Stimulated activated CD4-positive, alpha-beta T cell treated with anti-CD3 and anti-CD28 coated beads, Interleukin-2, amount 100 ng/mL, for 48 hours (primary cell): ENCODE measurements at regions not wholly inside any gene's neighbourhood (a gene's known extent, or its start where the extent isn't known, plus 50 kb on each side); places are given as distances from the start of the nearest gene placed in this dataset.

ENCODE experiments used
- DNase-seq, 2 donors: peaks; one replicate each; pipeline ENCODE4 v3.0.0-alpha.2; 2020

- no peak for DNase-seq
Observed at GRCh38 chr1:38244218-38244845, 197.7 kb upstream of the POU3F1 start.

DNA sequence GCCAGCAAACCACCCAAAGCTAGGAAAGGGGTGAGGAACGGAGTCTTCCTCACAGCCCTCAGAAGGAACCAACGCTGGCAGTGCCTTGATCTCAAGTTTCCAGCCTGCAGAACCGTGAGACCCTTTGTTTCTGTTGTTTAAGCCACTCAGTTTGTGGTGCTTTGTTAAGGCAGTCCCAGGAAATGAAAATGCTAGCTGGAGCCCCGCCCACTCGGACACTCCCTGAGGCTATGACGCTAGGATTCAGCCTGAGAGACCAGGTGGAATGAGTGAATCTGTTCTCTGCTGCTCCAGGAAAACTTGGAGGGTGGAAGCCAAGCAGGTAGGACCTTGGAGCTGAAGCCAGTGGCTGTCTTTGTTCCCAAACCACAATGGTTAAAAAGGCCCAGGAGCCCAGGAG, 196.5 kb upstream of the POU3F1 start:
- no peak for DNase-seq

DNA sequence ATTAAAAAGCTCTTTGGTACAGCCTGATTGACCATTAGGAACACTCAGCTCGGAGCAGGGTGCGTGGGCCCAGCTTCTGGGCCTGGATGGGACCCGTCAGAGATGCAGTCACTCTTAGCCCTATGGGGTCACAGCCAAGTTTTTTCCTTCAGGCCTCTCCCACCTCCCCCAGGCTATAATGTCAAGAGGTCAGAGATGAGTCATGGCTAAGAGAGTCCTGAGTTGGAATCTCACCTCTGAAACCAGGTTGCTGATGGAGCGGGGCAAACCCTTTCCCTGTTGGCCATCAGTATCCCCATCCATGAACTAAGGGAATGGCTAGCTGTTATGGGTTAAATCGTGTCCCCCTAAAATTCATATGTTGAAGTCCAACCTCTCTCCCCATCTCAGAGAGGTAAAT, 195.9 kb upstream of the POU3F1 start:
- DNase-seq: no peak

DNA sequence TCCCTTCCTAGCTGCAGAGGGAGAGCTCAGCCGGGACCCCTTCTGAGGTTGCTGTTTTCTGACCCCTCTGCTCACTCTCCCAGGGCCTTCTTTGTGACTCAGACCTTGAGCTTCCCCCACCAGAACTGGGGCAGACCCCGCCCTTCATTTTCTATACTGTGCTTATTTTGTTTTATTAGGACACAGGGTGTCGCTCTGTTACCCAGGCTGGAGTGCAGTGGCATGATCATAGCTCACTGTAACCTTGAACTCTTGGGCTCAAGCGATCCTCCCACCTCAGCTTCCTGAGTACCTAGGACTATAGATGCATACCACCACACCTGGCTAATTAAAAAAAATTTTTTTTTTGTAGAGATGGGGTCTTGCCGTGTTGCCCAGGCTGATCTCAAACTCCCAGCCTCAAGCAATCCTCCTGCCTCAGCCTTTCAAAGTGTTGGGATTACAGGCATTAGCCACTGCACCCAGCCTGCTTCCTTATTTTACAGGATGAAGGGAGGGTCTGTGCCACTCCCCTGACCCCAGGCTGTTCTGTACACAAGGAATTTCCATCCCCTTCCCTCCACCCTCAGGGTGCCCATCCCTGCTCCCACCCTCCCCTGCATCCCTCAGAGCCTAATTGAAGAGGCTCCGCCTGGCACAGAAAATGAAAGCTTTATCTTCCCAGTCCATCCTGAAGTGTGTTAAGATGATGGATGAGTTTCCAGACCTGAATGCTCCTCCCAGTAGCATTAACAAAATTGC, 195.2 kb upstream of the POU3F1 start:
- no peak for DNase-seq

GRCh38 chr1:38240618-38241017, 194.0 kb upstream of the POU3F1 start:
- DNase-seq: no peak

DNA sequence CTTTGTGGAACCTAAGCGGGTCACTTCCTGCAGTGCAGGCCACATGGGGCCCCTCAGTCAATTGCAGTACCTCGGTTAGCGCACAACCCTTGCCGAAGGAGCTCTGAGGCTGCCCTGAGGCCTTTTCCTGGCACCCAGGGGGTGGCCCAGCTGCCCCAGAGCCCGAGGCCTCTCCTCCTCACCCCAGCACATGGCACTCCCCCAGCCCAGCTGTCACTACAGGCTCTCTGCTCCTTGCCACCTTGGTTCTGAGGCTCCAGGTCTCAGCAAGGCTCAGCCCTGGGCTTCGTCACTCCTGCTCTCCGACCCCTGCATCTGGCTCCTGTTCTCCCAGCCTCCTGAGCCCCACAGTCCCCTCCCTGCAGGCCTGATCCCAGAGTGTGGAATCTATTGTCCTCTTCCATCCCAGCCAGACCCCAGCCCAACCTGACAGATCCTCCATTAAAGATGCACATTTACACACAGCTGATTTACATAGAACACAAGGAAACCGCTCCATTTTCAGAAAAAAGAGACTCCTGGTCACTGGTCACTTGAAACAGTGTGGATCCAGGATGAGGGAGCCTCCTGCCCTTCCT, 192.8 kb upstream of the POU3F1 start:
- no peak for DNase-seq

DNA sequence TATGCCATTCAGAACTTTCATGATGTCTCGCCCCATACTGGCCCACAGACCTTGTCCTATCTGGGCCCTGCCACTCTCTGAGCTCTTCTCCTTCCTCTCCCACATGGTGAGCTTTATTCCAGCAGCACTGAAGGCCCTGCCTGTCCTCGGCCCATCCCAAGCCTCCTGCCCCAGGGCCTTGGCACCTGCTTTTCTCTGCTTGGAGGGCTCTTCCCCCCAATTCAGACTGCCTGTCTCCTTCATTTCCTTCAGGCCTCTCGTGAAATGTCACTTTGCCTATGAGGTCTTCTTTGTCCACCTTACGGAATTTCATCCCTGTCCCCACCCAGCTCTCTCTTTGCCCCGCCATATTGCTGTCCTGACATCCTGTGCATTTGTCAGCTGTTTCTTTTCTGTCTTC, 191.7 kb upstream of the POU3F1 start:
- DNase-seq: no peak

GRCh38 chr1:38235705-38236104, 189.1 kb upstream of the POU3F1 start:
- no peak for DNase-seq

DNA sequence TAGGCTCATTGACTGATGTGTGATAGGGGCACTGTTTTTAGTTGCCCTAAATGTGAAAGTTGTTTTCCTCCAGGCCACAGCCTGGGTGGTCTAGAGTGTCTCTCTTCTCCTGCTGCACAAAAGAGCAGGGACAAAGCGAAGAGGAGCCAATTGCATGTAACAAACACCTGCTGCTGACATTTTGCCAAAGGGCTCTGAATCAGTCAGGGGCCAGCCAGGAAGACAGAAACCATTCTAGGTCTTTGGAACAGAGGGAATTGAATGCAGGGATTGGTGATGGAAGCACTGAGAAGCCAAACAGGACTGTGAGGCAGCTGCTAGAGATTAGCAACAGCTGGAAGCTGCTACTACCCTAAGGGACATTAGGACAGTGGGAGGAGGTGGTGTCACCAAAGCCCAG, 185.3 kb upstream of the POU3F1 start:
- no peak for DNase-seq

DNA sequence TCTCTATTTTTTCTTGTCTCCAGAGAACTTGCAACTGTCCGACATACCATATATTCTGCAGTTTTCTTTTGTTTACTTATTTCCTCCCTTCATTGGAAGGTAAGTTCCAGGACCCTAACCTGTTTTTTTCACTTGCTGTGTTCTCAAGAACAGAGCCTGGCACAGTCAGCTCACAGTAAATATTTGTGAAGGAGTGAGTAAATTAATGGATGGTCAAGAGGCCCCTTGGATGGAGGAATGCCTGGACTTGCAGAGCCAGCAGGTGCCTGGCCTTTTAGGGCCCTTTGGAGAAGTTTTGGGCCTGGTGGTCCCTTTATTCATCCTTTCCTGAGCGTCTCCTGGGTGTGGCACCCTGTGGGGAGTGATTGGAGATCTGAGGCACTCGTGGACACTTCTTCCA, 182.1 kb upstream of the POU3F1 start:
- DNase-seq: no peak

DNA sequence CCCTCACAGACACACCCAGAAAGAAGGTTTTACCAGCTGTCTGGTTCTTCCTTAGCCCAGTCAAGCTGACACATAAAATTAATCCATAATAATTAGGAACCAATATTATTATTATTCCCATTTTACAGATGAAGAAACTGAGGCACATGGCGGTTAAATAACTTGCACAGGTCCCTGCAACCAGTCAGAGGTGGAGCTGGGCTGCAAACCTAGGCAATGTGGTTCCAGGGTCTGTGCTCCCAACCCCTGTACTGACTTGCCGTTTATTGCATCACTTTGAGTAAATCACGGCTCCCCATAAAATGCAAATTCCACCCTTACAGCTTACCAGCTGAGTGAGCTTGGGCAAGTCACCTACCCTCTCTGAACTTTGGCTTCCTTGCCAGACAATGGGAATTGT, 179.2 kb upstream of the POU3F1 start:
- no peak for DNase-seq

DNA sequence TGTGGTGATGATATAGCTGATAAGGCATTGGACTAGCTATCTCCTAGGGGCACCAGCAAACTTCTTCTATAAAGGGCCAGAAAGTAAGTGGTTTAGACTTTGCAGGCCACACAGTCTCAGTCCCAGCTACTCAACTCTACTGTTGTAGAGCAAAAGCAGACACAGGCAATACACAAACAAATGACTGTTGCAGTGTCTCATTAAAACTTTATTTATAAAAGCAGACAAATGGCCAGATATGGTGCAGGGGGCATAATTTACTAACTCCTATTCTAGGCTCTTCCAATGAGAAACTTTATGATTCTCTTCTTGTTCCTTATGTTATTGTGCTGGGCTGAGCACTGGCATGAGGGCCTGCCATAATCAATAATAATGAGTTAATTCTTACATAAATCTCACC, 176.8 kb upstream of the POU3F1 start:
- DNase-seq: no peak

DNA sequence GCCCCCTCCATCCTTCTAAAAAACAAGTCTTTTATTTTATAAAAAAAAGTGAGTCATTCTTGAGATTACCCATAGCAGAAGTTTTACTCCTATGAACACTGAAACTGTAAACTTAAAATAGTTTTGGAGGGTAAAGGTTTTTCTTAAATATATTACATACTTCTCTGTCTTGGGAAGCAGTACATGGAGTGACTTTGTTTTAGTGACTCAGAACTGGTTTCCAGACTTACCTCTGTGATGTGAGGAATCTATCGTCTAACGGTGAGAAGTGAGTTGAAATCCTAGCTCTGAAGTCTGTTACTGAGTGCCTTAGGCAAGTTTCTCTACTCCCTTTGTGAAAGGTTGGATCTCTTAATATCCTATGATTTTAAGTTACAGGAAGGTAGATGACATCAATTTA, 176.3 kb upstream of the POU3F1 start:
- no peak for DNase-seq

DNA sequence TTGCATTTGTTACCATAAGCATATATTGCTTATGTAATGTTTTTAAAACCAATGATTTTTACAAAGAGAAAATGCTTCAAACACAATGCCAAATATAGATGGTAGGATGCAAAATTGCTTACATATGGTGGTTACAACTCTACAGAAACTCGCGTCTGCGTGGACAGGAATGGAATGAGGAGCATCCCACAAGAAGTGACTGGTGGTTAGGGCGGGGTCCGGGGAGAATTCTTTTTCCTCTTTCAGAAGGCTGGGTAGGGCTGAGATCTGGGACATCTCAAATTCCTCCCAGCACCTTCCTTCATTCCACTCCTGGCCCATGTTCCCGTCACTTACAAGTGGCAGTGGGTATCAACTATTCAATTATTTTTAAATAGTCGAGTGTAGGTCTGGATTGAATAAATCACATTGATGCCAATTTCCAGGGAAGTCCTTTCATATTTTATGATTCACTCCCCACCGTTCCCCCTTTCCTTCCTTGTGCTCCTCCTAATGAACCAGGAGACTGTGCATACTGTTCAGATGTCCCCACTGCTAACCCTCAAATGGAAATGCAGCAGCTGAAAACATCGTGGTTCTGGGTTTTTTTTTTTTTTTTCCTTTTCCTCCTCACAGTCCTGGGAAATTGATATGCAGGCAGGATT, 174.5 kb upstream of the POU3F1 start:
- DNase-seq: no peak

DNA sequence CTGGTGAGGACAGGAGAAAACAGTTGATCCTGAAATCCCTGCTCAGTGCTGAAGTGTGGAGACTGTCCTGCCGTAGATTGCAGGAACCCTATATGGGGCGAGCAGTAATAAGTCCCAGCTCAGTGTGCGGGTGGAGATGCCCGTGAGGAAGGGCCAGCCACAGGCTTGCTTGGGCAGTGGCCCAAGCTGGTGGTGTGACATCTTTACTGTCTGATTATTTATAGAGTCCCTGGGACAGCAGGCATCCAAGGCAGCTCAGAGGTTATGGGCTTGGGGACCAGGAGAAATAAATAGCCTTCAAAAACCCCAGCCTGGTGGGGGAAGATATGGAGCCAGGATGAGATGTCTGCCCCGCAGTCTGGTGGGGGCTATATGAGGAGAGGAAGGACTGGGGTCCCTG, 170.7 kb upstream of the POU3F1 start:
- DNase-seq: no peak

DNA sequence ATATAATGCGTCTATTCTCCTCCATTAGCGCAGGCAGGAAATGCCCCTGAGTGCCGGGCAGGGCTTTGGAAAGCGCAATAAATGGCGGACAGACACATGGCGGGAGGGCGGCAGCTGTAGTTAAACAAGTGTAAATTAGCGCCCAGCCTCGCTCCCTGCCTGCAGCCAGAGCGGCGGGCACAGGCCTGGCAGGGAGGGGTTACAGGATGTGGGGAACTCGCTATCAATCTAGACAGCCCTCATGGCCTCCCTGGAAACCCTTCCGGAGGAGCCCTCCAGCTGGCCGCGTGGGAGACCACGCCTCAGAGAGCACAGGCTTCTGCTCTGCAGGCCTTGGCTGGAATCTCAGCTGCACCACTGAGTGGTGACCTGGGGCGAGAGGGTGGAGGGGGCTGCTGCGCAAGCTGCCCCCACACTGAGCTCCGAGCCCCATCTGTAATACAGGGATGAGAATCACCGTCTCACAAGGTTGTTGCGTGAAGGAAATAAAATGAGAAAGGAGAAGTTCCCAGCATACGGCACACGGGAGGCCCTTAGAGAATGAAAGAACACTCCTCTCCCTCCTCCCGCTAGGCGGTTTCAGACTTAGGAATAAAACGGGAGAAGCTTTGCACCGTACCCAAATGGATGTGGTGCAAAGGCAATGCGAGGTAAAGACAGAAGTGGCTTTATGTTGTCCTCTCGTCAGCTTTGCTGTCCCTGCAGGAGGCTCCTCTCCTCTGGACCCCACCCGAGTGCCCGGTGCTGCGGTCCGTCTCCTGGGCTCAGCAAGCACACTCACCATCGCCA, 167.2 kb upstream of the POU3F1 start:
- no peak for DNase-seq

- no peak for DNase-seq
Observed at GRCh38 chr1:38210895-38211177, 164.2 kb upstream of the POU3F1 start.

- no peak for DNase-seq
Observed at GRCh38 chr1:38210021-38210894, 163.7 kb upstream of the POU3F1 start.

- DNase-seq: no peak
Observed at GRCh38 chr1:38208716-38209632, 162.4 kb upstream of the POU3F1 start.

GRCh38 chr1:38207906-38208305, 161.3 kb upstream of the POU3F1 start:
- DNase-seq: no peak

DNA sequence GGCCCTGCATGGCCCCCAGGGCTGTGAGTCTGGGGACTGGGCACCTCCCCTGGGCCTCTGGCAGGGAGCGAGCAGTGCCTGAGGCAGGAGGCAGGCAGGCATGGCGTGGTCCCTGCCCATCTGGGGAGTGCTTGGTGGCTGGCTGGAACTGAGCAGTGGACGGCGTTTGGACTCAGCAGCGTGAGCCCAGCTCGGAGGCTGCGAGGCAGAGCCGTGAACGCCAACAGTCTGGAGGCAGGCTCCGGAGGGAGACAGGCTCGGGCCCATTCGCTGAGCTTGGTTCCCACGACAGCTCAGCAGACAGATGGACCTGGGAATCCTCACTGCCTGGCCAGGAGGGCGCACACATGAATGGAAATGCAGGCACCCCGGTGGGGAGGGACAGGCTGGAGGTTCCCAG, 160.7 kb upstream of the POU3F1 start:
- no peak for DNase-seq
